Trophoblast cell (in vitro differentiated cells and primary cell): ENCODE measurements at regions not wholly inside any gene's neighbourhood (a gene's known extent, or its start where the extent isn't known, plus 50 kb on each side); places are given as distances from the start of the nearest gene placed in this dataset.

Experiments
- DNase-seq, 2 donors: peaks; one replicate each; pipeline ENCODE4 v3.0.0-alpha.2; 2016
- H2AFZ ChIP-seq: 2 replicates; pipeline ENCODE4 v1.6.1; 2013; ENCODE audit warnings: low read length, moderate library complexity, mild to moderate bottlenecking; ENCODE audit not compliant: insufficient read depth, poor library complexity
- H2AK5ac ChIP-seq: 2 replicates; pipeline ENCODE4 v1.6.1; 2013; ENCODE audit warnings: mild to moderate bottlenecking, low read length
- H2BK120ac ChIP-seq: 2 replicates; pipeline ENCODE4 v1.6.1; 2013; ENCODE audit warnings: low read length, mild to moderate bottlenecking, moderate library complexity; ENCODE audit not compliant: insufficient read depth, poor library complexity
- H2BK12ac ChIP-seq: 2 replicates; pipeline ENCODE4 v1.6.1; 2013; ENCODE audit warnings: mild to moderate bottlenecking, low read length, moderate library complexity
- H2BK5ac ChIP-seq: 2 replicates; pipeline ENCODE4 v1.6.1; 2013; ENCODE audit warnings: low read length, low read depth, moderate library complexity, mild to moderate bottlenecking; ENCODE audit not compliant: poor library complexity
- H3K14ac ChIP-seq: 2 replicates; pipeline ENCODE4 v1.6.1; 2013; ENCODE audit warnings: mild to moderate bottlenecking, low read length
- H3K18ac ChIP-seq: 2 replicates; pipeline ENCODE4 v1.6.1; 2013; ENCODE audit warnings: mild to moderate bottlenecking, low read length
- H3K23ac ChIP-seq: 2 replicates; pipeline ENCODE4 v1.6.1; 2013; ENCODE audit warnings: low read length
- H3K27ac ChIP-seq: 2 replicates; pipeline ENCODE4 v1.5.1; 2013; ENCODE audit warnings: low read depth, mild to moderate bottlenecking, inconsistent platforms, low read length, moderate library complexity
- H3K27me3 ChIP-seq: 2 replicates; pipeline ENCODE4 v1.6.1; 2013; ENCODE audit warnings: inconsistent platforms, mild to moderate bottlenecking, low read length, moderate library complexity; ENCODE audit not compliant: insufficient read depth
- H3K36me3 ChIP-seq, 2 experiments: 1 replicate in 1 of 2; 2 replicates in 1 of 2; pipeline ENCODE4 v1.6.1; 2013; ENCODE audit warnings: low read length in 2 of 2, mild to moderate bottlenecking in 2 of 2, moderate library complexity in 1 of 2; ENCODE audit not compliant: insufficient read depth in 2 of 2, control insufficient read depth in 1 of 2
- H3K4ac ChIP-seq: 2 replicates; pipeline ENCODE4 v1.6.1; 2013; ENCODE audit warnings: low read depth, mild to moderate bottlenecking, low read length, moderate library complexity
- H3K4me1 ChIP-seq, 2 experiments: 1 replicate in 1 of 2; 2 replicates in 1 of 2; pipeline ENCODE4 v1.6.1; 2013; ENCODE audit warnings: low read length in 2 of 2, mild to moderate bottlenecking in 2 of 2, moderate library complexity in 1 of 2; ENCODE audit not compliant: insufficient read depth in 2 of 2, control insufficient read depth in 1 of 2
- H3K4me2 ChIP-seq: 2 replicates; pipeline ENCODE4 v1.6.1; 2013; ENCODE audit warnings: inconsistent platforms, mild to moderate bottlenecking, low read length, moderate library complexity
- H3K4me3 ChIP-seq: 2 replicates; pipeline ENCODE4 v1.5.1; 2013; ENCODE audit warnings: mild to moderate bottlenecking, low read depth, low read length, inconsistent platforms
- H3K79me1 ChIP-seq: one replicate; pipeline ENCODE4 v1.6.1; 2013; ENCODE audit warnings: low read length
- H3K79me2 ChIP-seq: 2 replicates; pipeline ENCODE4 v1.6.1; 2013; ENCODE audit warnings: low read length, mild to moderate bottlenecking; ENCODE audit not compliant: control insufficient read depth, insufficient read depth, poor library complexity
- H3K9ac ChIP-seq: 2 replicates; pipeline ENCODE4 v1.6.1; 2013; ENCODE audit warnings: mild to moderate bottlenecking, low read length
- H3K9me3 ChIP-seq: 2 replicates; pipeline ENCODE4 v1.6.1; 2013; ENCODE audit warnings: low read depth, mild to moderate bottlenecking, control low read depth, inconsistent platforms, low read length; ENCODE audit not compliant: insufficient read depth
- H4K12ac ChIP-seq: 2 replicates; pipeline ENCODE4 v1.6.1; 2013; ENCODE audit warnings: low read depth, mild to moderate bottlenecking, low read length, moderate library complexity
- H4K8ac ChIP-seq: 2 replicates; pipeline ENCODE4 v1.6.1; 2013; ENCODE audit warnings: low read depth, mild to moderate bottlenecking, low read length, moderate library complexity
- H4K91ac ChIP-seq: one replicate; pipeline ENCODE4 v1.6.1; 2013; ENCODE audit warnings: low read depth, mild to moderate bottlenecking, low read length, moderate library complexity
- WGBS: extraction: QIAGEN DNeasy Blood & Tissue Kit; methylation state at CpG from one replicate; pipeline ENCODE4 v1.1.7; 2013; ENCODE audit warnings: missing lambda C conversion rate; ENCODE audit not compliant: insufficient read length, insufficient coverage; ENCODE audit errors: extremely low coverage; 5-methylcytosine and 5-hydroxymethylcytosine counted together

GRCh38 chr18:56167366-56167765 is 471.0 kb downstream of the TXNL1 start:
- no peaks in the 10 kb centered on the region for H3K36me3 ChIP-seq
- no peaks in the 10 kb centered on the region for H3K79me2 ChIP-seq
- no peak overlapping the region for H2BK120ac ChIP-seq
- no peak for DNase-seq
- peaks cover 3 to 4% of the 10 kb centered on the region in 2 experiments for H3K4me1 ChIP-seq
- H3K4ac ChIP-seq, result no peak overlapping the region
- no peak overlapping the region for H3K14ac ChIP-seq
- no peaks in the 10 kb centered on the region for H3K27me3 ChIP-seq
- no peak overlapping the region for H3K4me2 ChIP-seq
- no CpG with 5 or more reads among the region's 4 CpGs for WGBS
- H4K12ac ChIP-seq, result no peak overlapping the region
- no peaks in the 10 kb centered on the region for H3K79me1 ChIP-seq
- H3K4me3 ChIP-seq, result no peak overlapping the region
- no peak overlapping the region for H4K8ac ChIP-seq
- no peak overlapping the region for H3K27ac ChIP-seq
- H2AFZ ChIP-seq, result no peak overlapping the region
- H3K18ac ChIP-seq, result no peak overlapping the region
- H2BK12ac ChIP-seq, result no peak overlapping the region
- H2AK5ac ChIP-seq, result no peak overlapping the region
- H2BK5ac ChIP-seq, result no peak overlapping the region
- no peak overlapping the region for H3K9ac ChIP-seq
- H4K91ac ChIP-seq, result no peak overlapping the region
- no peaks in the 10 kb centered on the region for H3K9me3 ChIP-seq
- no peak overlapping the region for H3K23ac ChIP-seq

DNA sequence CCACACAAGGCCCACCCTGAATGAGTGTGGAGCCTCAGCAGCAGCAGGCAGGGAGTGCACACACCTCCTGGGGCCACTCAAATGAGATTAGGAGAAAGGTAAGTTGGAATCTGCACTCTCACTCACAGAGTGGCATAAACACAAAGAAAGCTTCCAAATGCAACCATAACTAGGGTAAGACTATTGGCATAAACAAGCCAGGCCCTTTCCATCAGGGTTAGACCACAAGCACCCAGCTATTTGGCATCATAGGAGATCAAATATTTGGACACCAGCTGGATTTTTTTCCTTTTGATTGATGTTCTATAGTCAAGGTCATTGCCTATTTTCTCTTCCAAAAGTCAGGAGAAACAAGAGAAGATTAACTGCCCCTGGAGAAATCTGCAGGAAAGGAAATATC is 471.5 kb downstream of the TXNL1 start:
- no peak overlapping the region for H2AK5ac ChIP-seq
- peaks cover 3 to 4% of the 10 kb centered on the region in 2 experiments for H3K4me1 ChIP-seq
- no peak overlapping the region for H3K14ac ChIP-seq
- H2BK5ac ChIP-seq, result no peak overlapping the region
- DNase-seq, result no peak
- no peak overlapping the region for H2BK12ac ChIP-seq
- H3K23ac ChIP-seq, result no peak overlapping the region
- no peaks in the 10 kb centered on the region for H3K9me3 ChIP-seq
- H3K4me3 ChIP-seq, result no peak overlapping the region
- H3K79me1 ChIP-seq, result no peaks in the 10 kb centered on the region
- H4K8ac ChIP-seq, result no peak overlapping the region
- no peaks in the 10 kb centered on the region for H3K27me3 ChIP-seq
- H4K12ac ChIP-seq, result no peak overlapping the region
- H3K79me2 ChIP-seq, result no peaks in the 10 kb centered on the region
- H4K91ac ChIP-seq, result no peak overlapping the region
- H3K9ac ChIP-seq, result no peak overlapping the region
- H3K18ac ChIP-seq, result no peak overlapping the region
- H3K4me2 ChIP-seq, result no peak overlapping the region
- no peaks in the 10 kb centered on the region for H3K36me3 ChIP-seq
- no peak overlapping the region for H2AFZ ChIP-seq
- H3K4ac ChIP-seq, result no peak overlapping the region
- no peak overlapping the region for H3K27ac ChIP-seq
- H2BK120ac ChIP-seq, result no peak overlapping the region

DNA sequence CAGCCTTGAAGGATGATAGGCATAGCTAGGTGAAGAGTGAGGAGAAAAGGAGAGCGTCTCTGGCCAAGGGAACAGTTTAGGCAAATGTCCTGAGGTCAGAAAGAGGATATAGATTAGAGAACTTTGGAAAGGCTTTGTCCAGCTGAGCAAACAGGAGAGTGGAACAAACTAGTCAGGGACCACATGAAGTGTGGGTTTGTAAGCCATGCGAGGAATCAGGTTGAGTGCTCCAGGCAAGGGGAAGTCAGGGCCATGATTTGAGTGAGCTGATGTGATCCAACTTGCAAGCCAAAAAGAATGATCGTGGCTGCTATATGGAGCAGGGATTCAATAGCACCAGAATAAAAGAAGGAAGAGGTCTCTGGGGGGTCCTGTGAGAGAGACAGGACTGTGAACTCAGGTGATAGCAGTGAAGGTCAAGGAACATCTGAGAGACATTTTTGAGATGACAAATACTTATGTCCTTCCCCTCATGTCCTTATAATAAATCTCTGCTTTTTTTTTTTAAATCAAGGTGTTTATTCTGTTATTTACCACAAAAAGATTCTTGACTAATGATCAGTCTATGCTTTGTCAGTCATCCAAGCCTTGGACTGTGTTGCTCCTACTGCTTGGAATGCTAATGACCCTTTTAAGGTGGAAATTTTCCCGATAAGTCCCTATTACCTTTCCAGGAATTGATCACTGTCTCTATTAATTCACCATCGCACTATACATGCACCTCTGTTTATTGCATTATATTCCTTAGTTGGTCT is 472.6 kb downstream of the TXNL1 start:
- no peak overlapping the region for H3K4me3 ChIP-seq
- H3K79me2 ChIP-seq, result no peaks in the 10 kb centered on the region
- H3K18ac ChIP-seq, result no peak overlapping the region
- no peak overlapping the region for H3K4me2 ChIP-seq
- no peak overlapping the region for H2AK5ac ChIP-seq
- no peaks in the 10 kb centered on the region for H3K79me1 ChIP-seq
- no peak for DNase-seq
- H3K27me3 ChIP-seq, result no peaks in the 10 kb centered on the region
- no peak overlapping the region for H3K4ac ChIP-seq
- H3K27ac ChIP-seq, result no peak overlapping the region
- H2BK12ac ChIP-seq, result no peak overlapping the region
- H3K23ac ChIP-seq, result no peak overlapping the region
- H2BK5ac ChIP-seq, result no peak overlapping the region
- no peak overlapping the region for H2BK120ac ChIP-seq
- H2AFZ ChIP-seq, result no peak overlapping the region
- no CpG with 5 or more reads among the region's 5 CpGs for WGBS
- H3K4me1 ChIP-seq, result peaks cover 3 to 4% of the 10 kb centered on the region in 2 experiments
- no peak overlapping the region for H3K14ac ChIP-seq
- H4K91ac ChIP-seq, result no peak overlapping the region
- H3K9ac ChIP-seq, result no peak overlapping the region
- no peak overlapping the region for H4K12ac ChIP-seq
- H4K8ac ChIP-seq, result no peak overlapping the region
- H3K36me3 ChIP-seq, result no peaks in the 10 kb centered on the region
- no peaks in the 10 kb centered on the region for H3K9me3 ChIP-seq

DNA sequence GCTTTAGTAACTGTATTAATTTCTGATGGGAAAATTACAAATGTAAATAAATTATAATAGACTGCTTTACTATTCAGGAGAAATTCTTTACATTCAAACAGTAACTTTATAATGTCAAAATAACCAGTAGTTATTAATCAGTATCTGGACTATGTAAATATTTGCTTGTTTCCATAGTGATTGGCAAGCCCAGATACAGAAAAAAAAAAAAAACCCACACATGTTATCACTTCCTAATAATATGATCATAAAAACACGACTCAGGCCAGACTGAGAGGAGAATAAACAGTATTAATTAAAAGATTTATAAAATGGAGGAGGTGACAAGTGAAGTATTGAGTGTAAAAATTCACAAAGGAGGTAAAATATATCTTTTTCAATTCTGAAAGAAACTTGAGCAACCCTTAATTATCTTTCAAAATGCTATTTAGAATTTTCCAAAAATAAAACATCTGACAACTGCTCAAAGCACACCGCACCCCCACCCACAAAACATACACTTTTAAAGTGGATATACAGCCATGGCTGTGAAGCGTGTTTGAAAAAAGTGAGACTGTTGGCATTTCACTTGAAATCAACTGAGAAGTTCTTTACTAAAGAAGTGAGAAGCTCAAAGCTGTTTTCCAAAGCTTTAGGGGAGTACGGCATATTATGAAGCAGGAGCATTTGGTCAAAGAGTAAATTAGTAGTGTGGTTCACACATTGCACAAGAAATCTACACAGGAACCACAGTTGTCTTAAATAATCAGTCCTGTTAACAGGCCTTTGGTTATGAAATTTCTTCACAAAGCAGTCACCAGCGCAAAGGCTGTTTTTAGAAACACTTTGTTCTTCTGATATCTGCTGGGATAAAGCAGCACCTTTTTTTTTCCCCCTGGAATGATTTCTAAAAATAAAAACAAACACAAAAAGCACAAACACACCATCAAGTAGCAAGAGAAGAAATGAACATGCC is 475.8 kb downstream of the TXNL1 start:
- Histone ChIP-seq H3K79me2 (no peaks in the 10 kb centered on the region), H3K4ac (no peak overlapping the region)
- no CpG with 5 or more reads among the region's 5 CpGs for WGBS

More for the DNA sequence above, 475.8 kb downstream of the TXNL1 start:
- H3K4me2 ChIP-seq, result no peak overlapping the region
- H3K4me1 ChIP-seq, result no peaks in the 10 kb centered on the region
- no peak overlapping the region for H4K12ac ChIP-seq
- no peak overlapping the region for H3K4me3 ChIP-seq
- H2BK120ac ChIP-seq, result no peak overlapping the region
- H3K23ac ChIP-seq, result no peak overlapping the region
- no peak overlapping the region for H2BK5ac ChIP-seq
- H2AFZ ChIP-seq, result no peak overlapping the region
- no peak overlapping the region for H4K8ac ChIP-seq
- H3K27ac ChIP-seq, result no peak overlapping the region
- H4K91ac ChIP-seq, result no peak overlapping the region
- no peaks in the 10 kb centered on the region for H3K9me3 ChIP-seq
- no peak overlapping the region for H2AK5ac ChIP-seq
- no peak overlapping the region for H3K9ac ChIP-seq
- no peak for DNase-seq
- no peaks in the 10 kb centered on the region for H3K79me1 ChIP-seq
- no peak overlapping the region for H3K14ac ChIP-seq
- H3K27me3 ChIP-seq, result no peaks in the 10 kb centered on the region
- no peak overlapping the region for H2BK12ac ChIP-seq
- H3K36me3 ChIP-seq, result no peaks in the 10 kb centered on the region
- no peak overlapping the region for H3K18ac ChIP-seq
